ENCODE measurements at regions not wholly inside any gene's neighbourhood (a gene's known extent, or its start where the extent isn't known, plus 50 kb on each side); places are given as distances from the start of the nearest gene placed in this dataset.

DNA sequence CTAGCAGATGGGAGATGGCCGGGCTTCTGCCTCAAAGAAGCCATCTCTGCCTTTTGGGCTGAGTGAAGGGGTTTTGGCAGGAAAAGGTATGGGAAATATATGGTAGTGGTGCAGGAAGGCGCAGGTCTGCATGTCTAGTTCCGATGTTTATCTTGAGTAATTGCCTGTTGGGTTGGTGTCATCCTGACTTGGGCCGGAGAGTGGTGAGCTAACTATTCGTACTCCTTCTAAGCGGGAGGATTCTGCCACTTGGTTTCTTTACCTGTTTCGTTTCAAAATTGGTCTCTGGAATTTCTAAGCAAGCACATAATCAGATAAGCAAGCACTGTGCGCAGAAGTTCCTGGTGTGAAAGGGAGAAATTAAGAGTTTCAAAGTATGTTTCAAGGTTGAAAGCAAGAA is 229.6 kb downstream of the SAMD5 start:
- WGBS: 83% methylated on average over 8 of the region's 8 CpGs
- no peak for DNase-seq (ENCODE audit: low read depth in 6 of 9, low spot score in 9 of 9)
- no peak overlapping the region for H3K27ac ChIP-seq (ENCODE audit: low read depth in 1 of 2, low read length in 1 of 2)

DNA sequence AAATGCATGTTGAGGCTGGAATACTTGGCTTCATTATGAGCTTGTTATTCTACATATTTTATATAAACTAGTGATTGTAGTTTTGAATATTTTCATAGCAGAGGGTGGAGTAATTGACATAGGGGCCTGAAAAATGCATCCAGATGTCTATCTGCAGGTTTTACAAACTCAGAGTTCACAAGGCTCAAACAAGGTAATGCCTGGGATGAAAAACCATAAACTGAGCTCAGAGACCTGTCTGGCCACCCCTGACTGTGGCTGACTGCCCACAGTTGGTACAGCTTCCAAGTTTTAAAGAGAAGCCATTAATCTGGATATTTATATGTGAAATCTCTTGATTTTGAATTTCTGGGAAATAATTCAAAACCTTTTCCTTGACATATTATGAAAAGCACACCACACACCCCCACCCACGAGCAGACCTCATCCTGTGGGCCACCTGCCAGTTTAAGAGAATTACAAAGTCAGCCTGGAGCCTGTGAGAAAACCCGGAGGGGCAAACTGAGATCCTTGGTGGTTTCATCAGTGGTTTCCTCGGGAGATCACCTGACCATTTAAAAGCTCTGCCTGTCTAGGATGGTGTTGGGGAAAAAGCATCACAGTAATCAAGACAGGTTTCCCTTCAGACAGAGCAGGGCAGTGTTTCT is 230.1 kb downstream of the SAMD5 start:
- Histone ChIP-seq H3K27ac (ENCODE audit: low read depth in 1 of 2, low read length in 1 of 2) (no peak overlapping the region), H3K27me3 (ENCODE audit: control insufficient read depth in 2 of 2, insufficient read depth in 1 of 2, low read length in 1 of 2) (no peaks in the 10 kb centered on the region), H3K9me3 (ENCODE audit: control insufficient read depth in 2 of 2, insufficient read depth in 1 of 2, low read length in 1 of 2) (no peaks in the 10 kb centered on the region), H3K36me3 (ENCODE audit: control insufficient read depth in 2 of 2, insufficient read depth in 2 of 2, low read length in 1 of 2) (no peaks in the 10 kb centered on the region), H3K4me1 (ENCODE audit: control insufficient read depth in 2 of 2, insufficient read depth in 2 of 2, low read length in 2 of 2) (peaks cover 0 to 12% of the 10 kb centered on the region in 2 donors), H3K4me3 (ENCODE audit: low read length in 2 of 2) (no peak overlapping the region)
- 2% methylated on average over 3 of the region's 3 CpGs for WGBS
- DNase-seq (ENCODE audit: low read depth in 6 of 9, low spot score in 9 of 9): peak in 2 of 9 donors; percentile 4 to 36

More for the DNA sequence above, 229.6 kb downstream of the SAMD5 start:
- H3K27me3 ChIP-seq (ENCODE audit: control insufficient read depth in 2 of 2, insufficient read depth in 1 of 2, low read length in 1 of 2): no peaks in the 10 kb centered on the region
- peaks cover 0 to 12% of the 10 kb centered on the region in 2 donors for H3K4me1 ChIP-seq (ENCODE audit: control insufficient read depth in 2 of 2, insufficient read depth in 2 of 2, low read length in 2 of 2)
- no peaks in the 10 kb centered on the region for H3K9me3 ChIP-seq (ENCODE audit: control insufficient read depth in 2 of 2, insufficient read depth in 1 of 2, low read length in 1 of 2)
- no peak overlapping the region for H3K4me3 ChIP-seq (ENCODE audit: low read length in 2 of 2)
- H3K36me3 ChIP-seq (ENCODE audit: control insufficient read depth in 2 of 2, insufficient read depth in 2 of 2, low read length in 1 of 2): no peaks in the 10 kb centered on the region

DNA sequence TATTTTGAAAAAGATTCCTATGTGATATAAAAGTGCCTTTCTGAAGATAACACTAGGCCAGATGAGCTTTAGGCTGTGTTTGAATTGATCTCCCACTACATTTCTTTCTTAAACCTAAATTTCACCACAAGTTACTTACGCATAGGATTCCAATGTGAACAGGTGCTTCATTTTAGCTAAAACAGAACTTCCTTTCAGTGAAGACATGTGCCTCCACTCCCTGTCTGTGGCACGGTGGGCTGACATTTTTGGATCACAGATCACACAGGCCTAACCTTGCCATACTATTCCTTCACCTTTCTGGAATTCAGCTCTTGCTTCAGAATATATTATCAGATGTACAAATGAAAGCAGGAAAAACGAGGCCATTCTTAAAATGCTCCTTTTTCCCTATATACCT is 231.8 kb downstream of the SAMD5 start:
- no peak overlapping the region for H3K4me3 ChIP-seq (ENCODE audit: low read length in 2 of 2)
- no peak for DNase-seq (ENCODE audit: low read depth in 6 of 9, low spot score in 9 of 9)
- H3K27ac ChIP-seq (ENCODE audit: low read depth in 1 of 2, low read length in 1 of 2): no peak overlapping the region
- WGBS: 85% methylated on average over 3 of the region's 3 CpGs
- H3K27me3 ChIP-seq (ENCODE audit: control insufficient read depth in 2 of 2, insufficient read depth in 1 of 2, low read length in 1 of 2): no peaks in the 10 kb centered on the region
- H3K9me3 ChIP-seq (ENCODE audit: control insufficient read depth in 2 of 2, insufficient read depth in 1 of 2, low read length in 1 of 2): no peaks in the 10 kb centered on the region
- H3K36me3 ChIP-seq (ENCODE audit: control insufficient read depth in 2 of 2, insufficient read depth in 2 of 2, low read length in 1 of 2): no peaks in the 10 kb centered on the region
- H3K4me1 ChIP-seq (ENCODE audit: control insufficient read depth in 2 of 2, insufficient read depth in 2 of 2, low read length in 2 of 2): peaks cover 0 to 12% of the 10 kb centered on the region in 2 donors

DNA sequence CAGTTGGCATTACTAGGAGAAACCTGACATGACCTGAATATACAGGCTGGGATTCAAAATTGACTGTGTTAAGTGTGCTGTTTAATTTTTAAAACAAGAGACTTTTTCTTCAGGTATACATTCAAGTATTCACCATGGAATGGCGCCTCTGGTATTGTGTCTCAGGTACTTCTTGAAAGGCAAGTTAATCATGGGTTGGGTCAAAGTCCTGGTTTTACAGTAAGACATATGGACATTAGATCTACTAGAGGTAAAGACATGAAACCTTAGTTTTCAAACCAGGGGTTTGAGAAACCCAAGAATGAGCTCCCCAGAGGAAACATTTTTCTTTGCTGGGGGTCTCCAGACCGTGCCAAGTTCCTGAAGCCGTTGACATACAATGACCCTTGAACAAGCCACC is 232.4 kb downstream of the SAMD5 start:
- Histone ChIP-seq H3K4me1 (ENCODE audit: control insufficient read depth in 2 of 2, insufficient read depth in 2 of 2, low read length in 2 of 2) (peaks cover 0 to 12% of the 10 kb centered on the region in 2 donors), H3K27me3 (ENCODE audit: control insufficient read depth in 2 of 2, insufficient read depth in 1 of 2, low read length in 1 of 2) (no peaks in the 10 kb centered on the region), H3K36me3 (ENCODE audit: control insufficient read depth in 2 of 2, insufficient read depth in 2 of 2, low read length in 1 of 2) (no peaks in the 10 kb centered on the region), H3K4me3 (ENCODE audit: low read length in 2 of 2) (no peak overlapping the region), H3K27ac (ENCODE audit: low read depth in 1 of 2, low read length in 1 of 2) (no peak overlapping the region), H3K9me3 (ENCODE audit: control insufficient read depth in 2 of 2, insufficient read depth in 1 of 2, low read length in 1 of 2) (no peaks in the 10 kb centered on the region)
- DNase-seq (ENCODE audit: low read depth in 6 of 9, low spot score in 9 of 9): no peak
- WGBS: 79% methylated on average over 3 of the region's 3 CpGs

DNA sequence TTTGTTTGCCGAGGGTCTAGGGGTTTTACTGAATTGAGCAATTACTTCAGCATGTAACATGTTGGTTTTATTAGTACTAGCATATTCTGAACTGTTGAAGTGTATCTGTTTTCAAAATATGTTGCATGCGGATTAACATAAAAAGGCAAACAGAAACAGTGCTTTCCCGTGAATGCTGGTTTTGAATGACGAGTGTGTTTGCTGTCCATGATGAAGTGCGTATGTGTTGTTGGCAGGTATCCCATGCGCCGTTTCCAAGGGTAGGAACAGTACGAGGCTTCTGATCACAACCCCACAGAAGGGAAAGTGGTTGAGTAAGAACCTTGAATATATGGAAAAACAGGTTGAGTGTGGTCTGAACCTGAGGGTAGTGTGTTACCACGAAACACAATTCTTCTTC is 232.9 kb downstream of the SAMD5 start:
- 95% methylated on average over 9 of the region's 9 CpGs for WGBS
- Histone ChIP-seq H3K27ac (ENCODE audit: low read depth in 1 of 2, low read length in 1 of 2) (no peak overlapping the region), H3K4me3 (ENCODE audit: low read length in 2 of 2) (no peak overlapping the region), H3K27me3 (ENCODE audit: control insufficient read depth in 2 of 2, insufficient read depth in 1 of 2, low read length in 1 of 2) (no peaks in the 10 kb centered on the region), H3K36me3 (ENCODE audit: control insufficient read depth in 2 of 2, insufficient read depth in 2 of 2, low read length in 1 of 2) (no peaks in the 10 kb centered on the region), H3K9me3 (ENCODE audit: control insufficient read depth in 2 of 2, insufficient read depth in 1 of 2, low read length in 1 of 2) (no peaks in the 10 kb centered on the region), H3K4me1 (ENCODE audit: control insufficient read depth in 2 of 2, insufficient read depth in 2 of 2, low read length in 2 of 2) (peaks cover 0 to 12% of the 10 kb centered on the region in 2 donors)
- no peak for DNase-seq (ENCODE audit: low read depth in 6 of 9, low spot score in 9 of 9)

DNA sequence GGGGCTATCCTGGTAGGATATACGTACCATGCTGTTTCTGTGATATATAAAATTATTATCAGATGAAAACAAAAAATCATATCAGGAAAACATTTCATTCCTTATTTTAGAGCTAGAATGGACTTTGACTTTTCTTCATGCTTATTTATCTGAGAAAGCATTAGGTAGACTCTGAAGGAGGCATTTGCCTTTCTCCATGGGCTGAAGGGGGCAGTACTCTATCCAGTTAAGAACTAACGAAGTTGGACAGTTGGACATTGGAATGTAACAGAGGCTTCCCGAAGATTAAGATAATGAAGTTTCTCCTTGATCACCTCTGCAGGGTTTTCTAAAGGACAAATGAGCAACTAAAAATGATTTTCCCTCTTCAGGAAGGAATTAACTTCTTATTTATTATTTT is 233.9 kb downstream of the SAMD5 start:
- no peaks in the 10 kb centered on the region for H3K27me3 ChIP-seq (ENCODE audit: control insufficient read depth in 2 of 2, insufficient read depth in 1 of 2, low read length in 1 of 2)
- WGBS: 97% methylated on average over 3 of the region's 3 CpGs
- no peaks in the 10 kb centered on the region for H3K9me3 ChIP-seq (ENCODE audit: control insufficient read depth in 2 of 2, insufficient read depth in 1 of 2, low read length in 1 of 2)
- H3K27ac ChIP-seq (ENCODE audit: low read depth in 1 of 2, low read length in 1 of 2): no peak overlapping the region
- no peak overlapping the region for H3K4me3 ChIP-seq (ENCODE audit: low read length in 2 of 2)
- H3K4me1 ChIP-seq (ENCODE audit: control insufficient read depth in 2 of 2, insufficient read depth in 2 of 2, low read length in 2 of 2): peaks cover 0 to 12% of the 10 kb centered on the region in 2 donors
- no peak for DNase-seq (ENCODE audit: low read depth in 6 of 9, low spot score in 9 of 9)
- H3K36me3 ChIP-seq (ENCODE audit: control insufficient read depth in 2 of 2, insufficient read depth in 2 of 2, low read length in 1 of 2): no peaks in the 10 kb centered on the region

DNA sequence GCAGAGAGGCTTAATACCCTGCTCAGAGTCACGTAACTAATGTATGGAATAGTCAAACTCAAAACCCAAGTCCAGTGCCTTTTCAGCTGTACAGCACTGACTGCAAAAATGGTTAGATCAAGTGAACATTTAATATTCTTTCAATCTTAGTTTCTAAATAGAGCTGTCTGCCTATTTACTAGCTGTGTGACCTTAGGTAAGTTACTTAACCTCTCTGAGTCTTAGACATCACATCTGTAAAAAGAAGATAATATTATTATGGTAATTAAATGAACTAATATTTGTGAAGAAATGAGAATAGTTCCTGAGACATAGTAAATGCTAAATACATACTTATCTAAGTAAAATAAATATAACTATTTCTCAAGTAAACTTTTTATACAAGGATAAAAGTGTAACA is 235.5 kb downstream of the SAMD5 start:
- peaks cover 0 to 4% of the 10 kb centered on the region in 2 donors for H3K4me1 ChIP-seq (ENCODE audit: control insufficient read depth in 2 of 2, insufficient read depth in 2 of 2, low read length in 2 of 2)
- DNase-seq (ENCODE audit: low read depth in 6 of 9, low spot score in 9 of 9): no peak
- WGBS: 97% methylated on average over 1 of the region's 1 CpG
- H3K9me3 ChIP-seq (ENCODE audit: control insufficient read depth in 2 of 2, insufficient read depth in 1 of 2, low read length in 1 of 2): no peaks in the 10 kb centered on the region
- no peak overlapping the region for H3K4me3 ChIP-seq (ENCODE audit: low read length in 2 of 2)
- H3K27me3 ChIP-seq (ENCODE audit: control insufficient read depth in 2 of 2, insufficient read depth in 1 of 2, low read length in 1 of 2): no peaks in the 10 kb centered on the region
- no peaks in the 10 kb centered on the region for H3K36me3 ChIP-seq (ENCODE audit: control insufficient read depth in 2 of 2, insufficient read depth in 2 of 2, low read length in 1 of 2)
- no peak overlapping the region for H3K27ac ChIP-seq (ENCODE audit: low read depth in 1 of 2, low read length in 1 of 2)

DNA sequence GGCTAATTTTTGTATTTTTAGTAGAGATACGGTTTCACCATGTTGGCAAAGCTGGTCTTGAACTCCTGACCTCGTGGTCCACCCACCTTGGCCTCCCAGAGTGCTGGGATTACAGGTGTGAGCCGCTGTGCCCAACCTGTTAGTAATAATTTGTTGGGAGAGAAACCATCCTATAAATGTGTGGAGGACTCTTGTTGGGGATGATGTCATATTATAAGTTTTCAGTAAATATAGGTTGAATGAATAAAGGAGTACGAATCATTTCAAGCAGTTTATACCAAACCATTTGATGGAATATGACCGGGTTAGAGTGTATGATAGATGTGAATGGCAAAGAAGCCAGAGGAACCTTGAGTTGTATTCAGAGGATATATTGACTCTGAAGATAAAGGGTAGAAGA is 240.8 kb downstream of the SAMD5 start:
- Histone ChIP-seq H3K27ac (ENCODE audit: low read depth in 1 of 2, low read length in 1 of 2) (no peak overlapping the region), H3K27me3 (ENCODE audit: control insufficient read depth in 2 of 2, insufficient read depth in 1 of 2, low read length in 1 of 2) (no peaks in the 10 kb centered on the region), H3K9me3 (ENCODE audit: control insufficient read depth in 2 of 2, insufficient read depth in 1 of 2, low read length in 1 of 2) (no peaks in the 10 kb centered on the region), H3K36me3 (ENCODE audit: control insufficient read depth in 2 of 2, insufficient read depth in 2 of 2, low read length in 1 of 2) (no peaks in the 10 kb centered on the region), H3K4me1 (ENCODE audit: control insufficient read depth in 2 of 2, insufficient read depth in 2 of 2, low read length in 2 of 2) (no peaks in the 10 kb centered on the region), H3K4me3 (ENCODE audit: low read length in 2 of 2) (no peak overlapping the region)
- WGBS: 91% methylated on average over 5 of the region's 5 CpGs
- no peak for DNase-seq (ENCODE audit: low read depth in 6 of 9, low spot score in 9 of 9)

DNA sequence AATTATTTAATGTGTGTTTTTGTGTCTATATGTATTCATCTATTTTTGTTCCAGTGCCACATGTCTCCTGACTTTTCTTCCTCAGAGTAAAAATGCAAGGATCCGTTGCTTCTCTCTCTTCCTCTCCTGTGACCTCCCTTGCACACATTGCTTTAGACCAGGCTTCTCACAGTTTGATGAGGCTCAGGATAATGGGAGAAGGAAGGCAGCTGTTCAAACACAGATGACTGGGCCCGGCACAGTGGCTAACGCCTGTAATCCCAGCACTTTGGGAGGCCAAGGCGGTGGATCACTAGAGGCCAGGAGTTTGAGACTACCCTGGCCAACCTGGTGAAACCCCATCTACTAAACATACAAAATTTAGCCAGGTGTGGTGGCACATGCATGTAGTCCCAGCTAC is 241.9 kb downstream of the SAMD5 start:
- DNase-seq (ENCODE audit: low read depth in 6 of 9, low spot score in 9 of 9): no peak
- WGBS: 95% methylated on average over 4 of the region's 4 CpGs
- H3K27ac ChIP-seq (ENCODE audit: low read depth in 1 of 2, low read length in 1 of 2): no peak overlapping the region

More for the DNA sequence above, 241.9 kb downstream of the SAMD5 start:
- no peaks in the 10 kb centered on the region for H3K4me1 ChIP-seq (ENCODE audit: control insufficient read depth in 2 of 2, insufficient read depth in 2 of 2, low read length in 2 of 2)
- no peaks in the 10 kb centered on the region for H3K27me3 ChIP-seq (ENCODE audit: control insufficient read depth in 2 of 2, insufficient read depth in 1 of 2, low read length in 1 of 2)
- no peaks in the 10 kb centered on the region for H3K36me3 ChIP-seq (ENCODE audit: control insufficient read depth in 2 of 2, insufficient read depth in 2 of 2, low read length in 1 of 2)
- no peaks in the 10 kb centered on the region for H3K9me3 ChIP-seq (ENCODE audit: control insufficient read depth in 2 of 2, insufficient read depth in 1 of 2, low read length in 1 of 2)
- no peak overlapping the region for H3K4me3 ChIP-seq (ENCODE audit: low read length in 2 of 2)

Measured in thymus (tissue), 11 donors.